ENCODE measurements at regions not wholly inside any gene's neighbourhood (a gene's known extent, or its start where the extent isn't known, plus 50 kb on each side); places are given as distances from the start of the nearest gene placed in this dataset.

GRCh38 chr1:163745204-163745603 is 423.4 kb downstream of the NUF2 start:
- no peaks in the 10 kb centered on the region for H3K36me3 ChIP-seq (ENCODE audit: insufficient read depth, low read length)
- H3K27ac ChIP-seq (ENCODE audit: low read length), result no peak overlapping the region
- no peak overlapping the region for H2AFZ ChIP-seq (ENCODE audit: low read depth, low read length)
- no peak overlapping the region for H3K9ac ChIP-seq (ENCODE audit: low read depth, low read length)
- DNase-seq (no peak), ATAC-seq (ENCODE audit: insufficient read depth, low read depth) (no peak)
- TF ChIP-seq EZH2 (IDR thresholded peaks at IDR 0.05; ENCODE audit: borderline replicate concordance, low read depth, low read length, severe bottlenecking), result no peak
- TF ChIP-seq, protein P1, sequence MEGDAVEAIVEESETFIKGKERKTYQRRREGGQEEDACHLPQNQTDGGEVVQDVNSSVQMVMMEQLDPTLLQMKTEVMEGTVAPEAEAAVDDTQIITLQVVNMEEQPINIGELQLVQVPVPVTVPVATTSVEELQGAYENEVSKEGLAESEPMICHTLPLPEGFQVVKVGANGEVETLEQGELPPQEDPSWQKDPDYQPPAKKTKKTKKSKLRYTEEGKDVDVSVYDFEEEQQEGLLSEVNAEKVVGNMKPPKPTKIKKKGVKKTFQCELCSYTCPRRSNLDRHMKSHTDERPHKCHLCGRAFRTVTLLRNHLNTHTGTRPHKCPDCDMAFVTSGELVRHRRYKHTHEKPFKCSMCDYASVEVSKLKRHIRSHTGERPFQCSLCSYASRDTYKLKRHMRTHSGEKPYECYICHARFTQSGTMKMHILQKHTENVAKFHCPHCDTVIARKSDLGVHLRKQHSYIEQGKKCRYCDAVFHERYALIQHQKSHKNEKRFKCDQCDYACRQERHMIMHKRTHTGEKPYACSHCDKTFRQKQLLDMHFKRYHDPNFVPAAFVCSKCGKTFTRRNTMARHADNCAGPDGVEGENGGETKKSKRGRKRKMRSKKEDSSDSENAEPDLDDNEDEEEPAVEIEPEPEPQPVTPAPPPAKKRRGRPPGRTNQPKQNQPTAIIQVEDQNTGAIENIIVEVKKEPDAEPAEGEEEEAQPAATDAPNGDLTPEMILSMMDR (IDR thresholded peaks at IDR 0.05; ENCODE audit: borderline replicate concordance, extremely low read depth, low read length, poor library complexity, severe bottlenecking), result no peak
- H3K4me1 ChIP-seq (ENCODE audit: insufficient read depth, low read length), result no peaks in the 10 kb centered on the region
- H3K9me3 ChIP-seq (ENCODE audit: insufficient read depth, low read length, severe bottlenecking), result no peaks in the 10 kb centered on the region
- no peaks in the 10 kb centered on the region for H4K20me1 ChIP-seq (ENCODE audit: insufficient read depth, low read length)
- no peak overlapping the region for H3K4me3 ChIP-seq (ENCODE audit: low read depth in 1 of 2, low read length in 2 of 2)
- no peak overlapping the region for H3K4me2 ChIP-seq (ENCODE audit: insufficient read depth, low read length)
- no peaks in the 10 kb centered on the region for H3K79me2 ChIP-seq (ENCODE audit: insufficient read depth, low read length)
- H3K27me3 ChIP-seq (ENCODE audit: insufficient read depth, low read length, poor library complexity), result no peaks in the 10 kb centered on the region

GRCh38 chr1:163747261-163747660 is 425.5 kb downstream of the NUF2 start:
- H3K36me3 ChIP-seq (ENCODE audit: insufficient read depth, low read length), result no peaks in the 10 kb centered on the region
- no peak overlapping the region for H3K27ac ChIP-seq (ENCODE audit: low read length)
- no peak overlapping the region for H2AFZ ChIP-seq (ENCODE audit: low read depth, low read length)
- TF ChIP-seq, protein P1 (IDR thresholded peaks at IDR 0.05; ENCODE audit: borderline replicate concordance, extremely low read depth, low read length, poor library complexity, severe bottlenecking), result no peak
- TF ChIP-seq EZH2 (IDR thresholded peaks at IDR 0.05; ENCODE audit: borderline replicate concordance, low read depth, low read length, severe bottlenecking), result no peak
- no peak overlapping the region for H3K9ac ChIP-seq (ENCODE audit: low read depth, low read length)
- H3K4me3 ChIP-seq (ENCODE audit: low read depth in 1 of 2, low read length in 2 of 2), result no peak overlapping the region
- no peaks in the 10 kb centered on the region for H4K20me1 ChIP-seq (ENCODE audit: insufficient read depth, low read length)
- ATAC-seq (ENCODE audit: insufficient read depth, low read depth) (no peak), DNase-seq (no peak)
- no peaks in the 10 kb centered on the region for H3K4me1 ChIP-seq (ENCODE audit: insufficient read depth, low read length)
- no peaks in the 10 kb centered on the region for H3K79me2 ChIP-seq (ENCODE audit: insufficient read depth, low read length)
- no peak overlapping the region for H3K4me2 ChIP-seq (ENCODE audit: insufficient read depth, low read length)
- no peaks in the 10 kb centered on the region for H3K9me3 ChIP-seq (ENCODE audit: insufficient read depth, low read length, severe bottlenecking)
- no peaks in the 10 kb centered on the region for H3K27me3 ChIP-seq (ENCODE audit: insufficient read depth, low read length, poor library complexity)

GRCh38 chr1:163747855-163748254 is 426.1 kb downstream of the NUF2 start:
- Histone ChIP-seq H2AFZ (ENCODE audit: low read depth, low read length) (no peak overlapping the region), H3K4me3 (ENCODE audit: low read depth in 1 of 2, low read length in 2 of 2) (no peak overlapping the region), H3K27ac (ENCODE audit: low read length) (no peak overlapping the region), H3K27me3 (ENCODE audit: insufficient read depth, low read length, poor library complexity) (no peaks in the 10 kb centered on the region), H3K79me2 (ENCODE audit: insufficient read depth, low read length) (no peaks in the 10 kb centered on the region), H3K4me2 (ENCODE audit: insufficient read depth, low read length) (no peak overlapping the region), H3K36me3 (ENCODE audit: insufficient read depth, low read length) (no peaks in the 10 kb centered on the region), H4K20me1 (ENCODE audit: insufficient read depth, low read length) (no peaks in the 10 kb centered on the region), H3K9ac (ENCODE audit: low read depth, low read length) (no peak overlapping the region), H3K9me3 (ENCODE audit: insufficient read depth, low read length, severe bottlenecking) (no peaks in the 10 kb centered on the region), H3K4me1 (ENCODE audit: insufficient read depth, low read length) (no peaks in the 10 kb centered on the region)
- ATAC-seq (ENCODE audit: insufficient read depth, low read depth) (no peak), DNase-seq (no peak)
- TF ChIP-seq EZH2 (IDR thresholded peaks at IDR 0.05; ENCODE audit: borderline replicate concordance, low read depth, low read length, severe bottlenecking), result no peak
- TF ChIP-seq, protein P1 (IDR thresholded peaks at IDR 0.05; ENCODE audit: borderline replicate concordance, extremely low read depth, low read length, poor library complexity, severe bottlenecking), result no peak
